ENCODE measurements at regions not wholly inside any gene's neighbourhood (a gene's known extent, or its start where the extent isn't known, plus 50 kb on each side); places are given as distances from the start of the nearest gene placed in this dataset.
"Not testable (repeated sequence)": the region's sequence is repeated elsewhere in the genome, so short reads cannot be mapped to it uniquely, and the experiment has no call there.

GRCh38 chr4:127357765-127358164, 275.0 kb upstream of the INTU start:
- Histone ChIP-seq H3K27me3 (ENCODE audit: control insufficient read depth, insufficient read depth, low read length) (no peaks in the 10 kb centered on the region), H3K4me3 (ENCODE audit: low read depth, low read length) (no peak overlapping the region), H3K4me1 (ENCODE audit: control insufficient read depth, insufficient read depth, low read length) (no peaks in the 10 kb centered on the region), H3K9me3 (ENCODE audit: control insufficient read depth, insufficient read depth, low read length) (no peaks in the 10 kb centered on the region), H3K9ac (ENCODE audit: low read depth, low read length) (no peak overlapping the region), H3K36me3 (ENCODE audit: control insufficient read depth, insufficient read depth, low read length) (no peaks in the 10 kb centered on the region)

GRCh38 chr4:127362686-127363085, 270.1 kb upstream of the INTU start:
- H3K9ac ChIP-seq (ENCODE audit: low read depth, low read length), result no peak overlapping the region
- H3K27me3 ChIP-seq (ENCODE audit: control insufficient read depth, insufficient read depth, low read length), result no peaks in the 10 kb centered on the region
- no peak overlapping the region for H3K4me3 ChIP-seq (ENCODE audit: low read depth, low read length)
- no peaks in the 10 kb centered on the region for H3K4me1 ChIP-seq (ENCODE audit: control insufficient read depth, insufficient read depth, low read length)
- no peaks in the 10 kb centered on the region for H3K9me3 ChIP-seq (ENCODE audit: control insufficient read depth, insufficient read depth, low read length)
- H3K36me3 ChIP-seq (ENCODE audit: control insufficient read depth, insufficient read depth, low read length), result no peaks in the 10 kb centered on the region

- Histone ChIP-seq H3K4me1 (ENCODE audit: control insufficient read depth, insufficient read depth, low read length) (no peaks in the 10 kb centered on the region), H3K4me3 (ENCODE audit: low read depth, low read length) (no peak overlapping the region), H3K27me3 (ENCODE audit: control insufficient read depth, insufficient read depth, low read length) (no peaks in the 10 kb centered on the region), H3K36me3 (ENCODE audit: control insufficient read depth, insufficient read depth, low read length) (no peaks in the 10 kb centered on the region), H3K9ac (ENCODE audit: low read depth, low read length) (no peak overlapping the region), H3K9me3 (ENCODE audit: control insufficient read depth, insufficient read depth, low read length) (no peaks in the 10 kb centered on the region)
Observed at GRCh38 chr4:127364397-127364796, 268.4 kb upstream of the INTU start.

GRCh38 chr4:127364911-127365310, 267.8 kb upstream of the INTU start:
- Histone ChIP-seq H3K4me3 (ENCODE audit: low read depth, low read length) (no peak overlapping the region), H3K9me3 (ENCODE audit: control insufficient read depth, insufficient read depth, low read length) (no peaks in the 10 kb centered on the region), H3K4me1 (ENCODE audit: control insufficient read depth, insufficient read depth, low read length) (no peaks in the 10 kb centered on the region), H3K27me3 (ENCODE audit: control insufficient read depth, insufficient read depth, low read length) (no peaks in the 10 kb centered on the region), H3K36me3 (ENCODE audit: control insufficient read depth, insufficient read depth, low read length) (no peaks in the 10 kb centered on the region), H3K9ac (ENCODE audit: low read depth, low read length) (no peak overlapping the region)

- Histone ChIP-seq H3K4me3 (ENCODE audit: low read depth, low read length) (no peak overlapping the region), H3K9ac (ENCODE audit: low read depth, low read length) (no peak overlapping the region), H3K36me3 (ENCODE audit: control insufficient read depth, insufficient read depth, low read length) (no peaks in the 10 kb centered on the region), H3K9me3 (ENCODE audit: control insufficient read depth, insufficient read depth, low read length) (no peaks in the 10 kb centered on the region), H3K4me1 (ENCODE audit: control insufficient read depth, insufficient read depth, low read length) (no peaks in the 10 kb centered on the region), H3K27me3 (ENCODE audit: control insufficient read depth, insufficient read depth, low read length) (no peaks in the 10 kb centered on the region)
Observed at GRCh38 chr4:127370604-127371003, 262.2 kb upstream of the INTU start.

- no peaks in the 10 kb centered on the region for H3K4me1 ChIP-seq (ENCODE audit: control insufficient read depth, insufficient read depth, low read length)
- no peaks in the 10 kb centered on the region for H3K9me3 ChIP-seq (ENCODE audit: control insufficient read depth, insufficient read depth, low read length)
- no peak overlapping the region for H3K9ac ChIP-seq (ENCODE audit: low read depth, low read length)
- H3K4me3 ChIP-seq (ENCODE audit: low read depth, low read length), result no peak overlapping the region
- H3K27me3 ChIP-seq (ENCODE audit: control insufficient read depth, insufficient read depth, low read length), result no peaks in the 10 kb centered on the region
- H3K36me3 ChIP-seq (ENCODE audit: control insufficient read depth, insufficient read depth, low read length), result no peaks in the 10 kb centered on the region
Observed at GRCh38 chr4:127379499-127379898, 253.3 kb upstream of the INTU start.

GRCh38 chr4:127379948-127380347, 252.8 kb upstream of the INTU start:
- not testable (repeated sequence) for H3K9ac ChIP-seq (ENCODE audit: low read depth, low read length); H3K27me3 ChIP-seq (ENCODE audit: control insufficient read depth, insufficient read depth, low read length); H3K4me1 ChIP-seq (ENCODE audit: control insufficient read depth, insufficient read depth, low read length); H3K36me3 ChIP-seq (ENCODE audit: control insufficient read depth, insufficient read depth, low read length); H3K4me3 ChIP-seq (ENCODE audit: low read depth, low read length); H3K9me3 ChIP-seq (ENCODE audit: control insufficient read depth, insufficient read depth, low read length)

GRCh38 chr4:127383666-127384065, 249.1 kb upstream of the INTU start:
- no peaks in the 10 kb centered on the region for H3K36me3 ChIP-seq (ENCODE audit: control insufficient read depth, insufficient read depth, low read length)
- no peaks in the 10 kb centered on the region for H3K4me1 ChIP-seq (ENCODE audit: control insufficient read depth, insufficient read depth, low read length)
- H3K9ac ChIP-seq (ENCODE audit: low read depth, low read length), result no peak overlapping the region
- no peaks in the 10 kb centered on the region for H3K9me3 ChIP-seq (ENCODE audit: control insufficient read depth, insufficient read depth, low read length)
- H3K27me3 ChIP-seq (ENCODE audit: control insufficient read depth, insufficient read depth, low read length), result no peaks in the 10 kb centered on the region
- H3K4me3 ChIP-seq (ENCODE audit: low read depth, low read length), result no peak overlapping the region

GRCh38 chr4:127394516-127394915, 238.2 kb upstream of the INTU start:
- H3K27me3 ChIP-seq (ENCODE audit: control insufficient read depth, insufficient read depth, low read length), result no peaks in the 10 kb centered on the region
- H3K9ac ChIP-seq (ENCODE audit: low read depth, low read length), result no peak overlapping the region
- H3K4me3 ChIP-seq (ENCODE audit: low read depth, low read length), result no peak overlapping the region
- H3K36me3 ChIP-seq (ENCODE audit: control insufficient read depth, insufficient read depth, low read length), result no peaks in the 10 kb centered on the region
- no peaks in the 10 kb centered on the region for H3K4me1 ChIP-seq (ENCODE audit: control insufficient read depth, insufficient read depth, low read length)
- no peaks in the 10 kb centered on the region for H3K9me3 ChIP-seq (ENCODE audit: control insufficient read depth, insufficient read depth, low read length)

GRCh38 chr4:127400276-127400675, 232.5 kb upstream of the INTU start:
- no peaks in the 10 kb centered on the region for H3K4me1 ChIP-seq (ENCODE audit: control insufficient read depth, insufficient read depth, low read length)
- no peak overlapping the region for H3K4me3 ChIP-seq (ENCODE audit: low read depth, low read length)
- H3K9ac ChIP-seq (ENCODE audit: low read depth, low read length), result no peak overlapping the region
- H3K36me3 ChIP-seq (ENCODE audit: control insufficient read depth, insufficient read depth, low read length), result no peaks in the 10 kb centered on the region
- no peaks in the 10 kb centered on the region for H3K9me3 ChIP-seq (ENCODE audit: control insufficient read depth, insufficient read depth, low read length)
- no peaks in the 10 kb centered on the region for H3K27me3 ChIP-seq (ENCODE audit: control insufficient read depth, insufficient read depth, low read length)

- Histone ChIP-seq H3K4me3 (ENCODE audit: low read depth, low read length) (no peak overlapping the region), H3K9ac (ENCODE audit: low read depth, low read length) (no peak overlapping the region), H3K9me3 (ENCODE audit: control insufficient read depth, insufficient read depth, low read length) (no peaks in the 10 kb centered on the region), H3K27me3 (ENCODE audit: control insufficient read depth, insufficient read depth, low read length) (no peaks in the 10 kb centered on the region), H3K4me1 (ENCODE audit: control insufficient read depth, insufficient read depth, low read length) (no peaks in the 10 kb centered on the region), H3K36me3 (ENCODE audit: control insufficient read depth, insufficient read depth, low read length) (no peaks in the 10 kb centered on the region)
Observed at GRCh38 chr4:127400731-127401346, 231.9 kb upstream of the INTU start.

GRCh38 chr4:127403471-127404084, 229.2 kb upstream of the INTU start:
- Histone ChIP-seq H3K36me3 (ENCODE audit: control insufficient read depth, insufficient read depth, low read length) (no peaks in the 10 kb centered on the region), H3K9me3 (ENCODE audit: control insufficient read depth, insufficient read depth, low read length) (peaks cover 7% of the 10 kb centered on the region), H3K9ac (ENCODE audit: low read depth, low read length) (no peak overlapping the region), H3K4me3 (ENCODE audit: low read depth, low read length) (no peak overlapping the region), H3K4me1 (ENCODE audit: control insufficient read depth, insufficient read depth, low read length) (no peaks in the 10 kb centered on the region), H3K27me3 (ENCODE audit: control insufficient read depth, insufficient read depth, low read length) (no peaks in the 10 kb centered on the region)
